CD14-positive monocyte (primary cell): ENCODE measurements at regions not wholly inside any gene's neighbourhood (a gene's known extent, or its start where the extent isn't known, plus 50 kb on each side); places are given as distances from the start of the nearest gene placed in this dataset.

Experiments used
- DNase-seq, 3 donors: peaks; one replicate each; pipeline ENCODE4 v3.0.0-alpha.2; 2011 to 2022
- H2AFZ ChIP-seq: 2 replicates; pipeline ENCODE4 v1.6.0; 2012; ENCODE audit warnings: mild to moderate bottlenecking, low read depth, low read length, inconsistent platforms; ENCODE audit not compliant: insufficient read depth, poor library complexity, severe bottlenecking
- H3K27ac ChIP-seq, 2 donors: 1 replicate in 1 of 2; 2 replicates in 1 of 2; pipeline ENCODE4 v1.5.1; 2012 to 2013; ENCODE audit warnings: low read length in 2 of 2, control low read depth in 1 of 2, inconsistent platforms in 1 of 2, low read depth in 1 of 2, mild to moderate bottlenecking in 1 of 2
- H3K27me3 ChIP-seq, 2 donors: one replicate each; pipeline versions ENCODE4 v1.6.0 to v1.6.1; 2011 to 2013; ENCODE audit warnings: low read length in 2 of 2; ENCODE audit not compliant: control insufficient read depth in 2 of 2, insufficient read depth in 2 of 2
- H3K36me3 ChIP-seq, 2 donors: replicated peaks in 1 of 2; 1 replicate in 1 of 2; 2 replicates in 1 of 2; pipeline versions ENCODE4 v1.5.1 to v1.6.1; 2012 to 2013; ENCODE audit warnings: low read length in 2 of 2, control low read depth in 1 of 2, inconsistent platforms in 1 of 2, mild to moderate bottlenecking in 1 of 2; ENCODE audit not compliant: insufficient read depth in 2 of 2, control insufficient read depth in 1 of 2
- H3K4me1 ChIP-seq, 2 donors: 1 replicate in 1 of 2; 2 replicates in 1 of 2; pipeline versions ENCODE4 v1.5.1 to v1.6.1; 2012 to 2013; ENCODE audit warnings: low read length in 2 of 2, control low read depth in 1 of 2, inconsistent platforms in 1 of 2, mild to moderate bottlenecking in 1 of 2, moderate library complexity in 1 of 2; ENCODE audit not compliant: insufficient read depth in 2 of 2, control insufficient read depth in 1 of 2
- H3K4me2 ChIP-seq: replicated peaks from 2 replicates; pipeline ENCODE3; 2012; ENCODE audit warnings: low read length, moderate library complexity, mild to moderate bottlenecking; ENCODE audit not compliant: poor library complexity, severe bottlenecking; ENCODE audit errors: extremely low read depth
- H3K4me3 ChIP-seq, 3 experiments: fragments of 200-600 bp in 1 of 3; sonication (generic) in 1 of 3; replicated peaks in 1 of 3; 1 replicate in 2 of 3; 2 replicates in 1 of 3; pipeline ENCODE4 v1.5.1; 2011 to 2013; ENCODE audit warnings: low read length in 3 of 3, mild to moderate bottlenecking in 3 of 3, control low read depth in 2 of 3, low read depth in 2 of 3, inconsistent platforms in 1 of 3, moderate library complexity in 1 of 3
- H3K79me2 ChIP-seq: 2 replicates; pipeline ENCODE4 v1.6.0; 2012; ENCODE audit warnings: mild to moderate bottlenecking, control low read depth, inconsistent platforms, low read length, moderate library complexity; ENCODE audit not compliant: insufficient read depth
- H3K9ac ChIP-seq: 2 replicates; pipeline ENCODE4 v1.6.0; 2017; ENCODE audit warnings: low read length, mild to moderate bottlenecking; ENCODE audit not compliant: insufficient read depth, poor library complexity, severe bottlenecking
- H3K9me3 ChIP-seq, 2 donors: replicated peaks in 1 of 2; 1 replicate in 1 of 2; 2 replicates in 1 of 2; pipeline versions ENCODE4 v1.5.1 to v1.6.1; 2012 to 2013; ENCODE audit warnings: low read length in 2 of 2, control low read depth in 1 of 2; ENCODE audit not compliant: control insufficient read depth in 1 of 2, insufficient read depth in 1 of 2
- H4K20me1 ChIP-seq: 2 replicates; pipeline ENCODE4 v1.6.0; 2012; ENCODE audit warnings: mild to moderate bottlenecking, low read length, control low read depth, moderate library complexity; ENCODE audit not compliant: insufficient read depth
- H3K27ac Mint-ChIP-seq, 7 donors: one replicate each; pipeline ENCODE4 v1.8.0; 2020; ENCODE audit warnings: mild to moderate bottlenecking in 7 of 7, mixed read lengths in 7 of 7, moderate library complexity in 6 of 7, inconsistent platforms in 2 of 7
- H3K27me3 Mint-ChIP-seq, 3 donors: one replicate each; pipeline ENCODE4 v1.8.0; 2021 to 2022; ENCODE audit warnings: low read depth in 3 of 3, mild to moderate bottlenecking in 3 of 3, mixed read lengths in 3 of 3, moderate library complexity in 3 of 3, inconsistent platforms in 1 of 3
- H3K36me3 Mint-ChIP-seq, 2 donors: one replicate each; pipeline ENCODE4 v1.8.0; 2020; ENCODE audit warnings: mixed read lengths in 2 of 2, inconsistent platforms in 1 of 2, mild to moderate bottlenecking in 1 of 2
- H3K4me1 Mint-ChIP-seq: one replicate; pipeline ENCODE4 v1.8.0; 2020; ENCODE audit warnings: mild to moderate bottlenecking, mixed read lengths
- H3K4me3 Mint-ChIP-seq, 2 donors: one replicate each; pipeline ENCODE4 v1.8.0; 2020; ENCODE audit warnings: mild to moderate bottlenecking in 2 of 2, mixed read lengths in 2 of 2, moderate library complexity in 1 of 2
- H3K9me3 Mint-ChIP-seq, 7 donors: one replicate each; pipeline ENCODE4 v1.8.0; 2020 to 2022; ENCODE audit warnings: mixed read lengths in 7 of 7, mild to moderate bottlenecking in 6 of 7, moderate library complexity in 6 of 7, inconsistent platforms in 2 of 7
- CTCF ChIP-seq: fragments of 200-600 bp; IDR thresholded peaks from one replicate; pipeline ENCODE4 v1.8.0; 2022; ENCODE audit warnings: antibody characterized with exemption, mild to moderate bottlenecking
- WGBS: methylation state at CpG from one replicate; pipeline ENCODE4 v1.1.5; 2013; ENCODE audit warnings: missing lambda C conversion rate; ENCODE audit not compliant: insufficient coverage; 5-methylcytosine and 5-hydroxymethylcytosine counted together
- intact Hi-C, 2 donors: fragments of 100-400 bp; cut with micrococcal nuclease; formaldehyde crosslinking; loops; one replicate each; pipeline versions ENCODE4 v1.15.0 to v1.15.1; 2023

DNA sequence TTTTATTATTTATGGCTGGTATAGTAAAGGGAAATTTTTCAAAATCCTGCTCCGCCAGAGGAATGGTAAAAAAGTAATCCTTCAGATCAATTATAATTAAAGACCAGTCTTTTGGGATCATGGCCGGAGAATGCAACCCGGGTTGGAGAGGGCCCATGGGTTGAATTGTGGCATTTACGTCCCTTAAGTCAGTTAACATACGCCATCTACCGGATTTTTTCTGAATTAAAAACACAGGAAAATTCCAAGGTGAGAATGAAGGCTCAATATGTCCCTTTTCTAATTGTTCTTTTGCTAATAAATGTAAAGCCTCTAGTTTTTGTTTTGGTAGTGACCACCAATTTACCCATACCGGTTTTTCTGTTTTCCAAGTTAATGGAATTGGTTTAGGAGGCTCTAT is 602.8 kb downstream of the ALG10 start:
- Histone ChIP-seq H3K9me3 (peaks cover 2 to 3% of the 10 kb centered on the region in 2 donors), H3K4me1 (no peaks in the 10 kb centered on the region), H4K20me1 (no peaks in the 10 kb centered on the region), H3K36me3 (no peaks in the 10 kb centered on the region), H3K27ac (no peak overlapping the region), H3K79me2 (no peaks in the 10 kb centered on the region), H3K27me3 (no peaks in the 10 kb centered on the region), H3K4me3 (no peak overlapping the region), H3K9ac (no peak overlapping the region), H2AFZ (no peak overlapping the region), H3K4me2 (no peak overlapping the region)
- H3K27me3 Mint-ChIP-seq = no peaks in the 10 kb centered on the region
- peak; percentile 24 for TF ChIP-seq CTCF
- H3K9me3 Mint-ChIP-seq = peaks cover 0 to 6% (median 3%) of the 10 kb centered on the region in 7 donors
- no peak overlapping the region for H3K4me3 Mint-ChIP-seq
- H3K36me3 Mint-ChIP-seq = no peaks in the 10 kb centered on the region
- H3K27ac Mint-ChIP-seq = peak overlapping the region in 1 of 7 donors; percentile 35
- DNase-seq = no peak
- WGBS = 30% methylated on average over 4 of the region's 7 CpGs
- H3K4me1 Mint-ChIP-seq = no peaks in the 10 kb centered on the region
- intact Hi-C loops = no loop called here

GRCh38 chr12:34626363-34627157 is 604.3 kb downstream of the ALG10 start:
- Mint-ChIP-seq H3K36me3 (no peaks in the 10 kb centered on the region), H3K4me1 (no peaks in the 10 kb centered on the region), H3K27me3 (no peaks in the 10 kb centered on the region), H3K9me3 (peaks cover 0 to 11% (median 3%) of the 10 kb centered on the region in 7 donors), H3K27ac (no peak overlapping the region), H3K4me3 (no peak overlapping the region)
- no peak overlapping the region for H3K27ac ChIP-seq
- TF ChIP-seq CTCF = no peak
- no peak for DNase-seq
- no peak overlapping the region for H3K4me3 ChIP-seq
- no peak overlapping the region for H3K4me2 ChIP-seq
- no peaks in the 10 kb centered on the region for H3K79me2 ChIP-seq
- H3K27me3 ChIP-seq = no peaks in the 10 kb centered on the region
- H4K20me1 ChIP-seq = no peaks in the 10 kb centered on the region
- intact Hi-C loops = no loop called here
- H3K9ac ChIP-seq = no peak overlapping the region
- peaks cover 5% of the 10 kb centered on the region in 2 donors for H3K9me3 ChIP-seq
- no peak overlapping the region for H2AFZ ChIP-seq
- no peaks in the 10 kb centered on the region for H3K4me1 ChIP-seq
- WGBS = 91% methylated on average over 1 of the region's 5 CpGs
- no peaks in the 10 kb centered on the region for H3K36me3 ChIP-seq
